ENCODE measurements at regions not wholly inside any gene's neighbourhood (a gene's known extent, or its start where the extent isn't known, plus 50 kb on each side); places are given as distances from the start of the nearest gene placed in this dataset.

DNA sequence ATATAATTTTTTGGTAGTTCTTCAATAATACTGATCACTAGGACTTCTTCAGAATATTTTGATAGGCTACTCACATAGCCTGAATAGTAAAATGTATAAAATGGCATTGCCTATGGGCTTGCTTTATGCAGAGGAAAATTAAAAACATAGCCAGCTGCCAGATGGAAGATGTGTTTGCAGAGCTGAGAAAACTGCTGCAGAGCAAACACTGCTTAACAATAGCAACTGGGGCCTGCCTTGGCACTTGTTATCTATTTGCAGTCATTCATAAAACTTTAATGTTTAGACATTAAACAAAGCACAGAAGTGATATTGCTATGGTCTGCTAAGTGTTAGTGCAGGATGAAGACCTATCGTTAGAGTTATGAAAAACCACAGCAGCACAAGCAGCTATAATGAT, 151.5 kb upstream of the SMC2 start:
- no TSS peak for BruUV-seq (replicated peaks)
- ATAC-seq (no peak), DNase-seq (ENCODE audit: low read depth, low spot score) (no peak)
- Histone ChIP-seq H3K36me3 (ENCODE audit: control insufficient read depth in 1 of 2, insufficient read depth in 2 of 2, low read length in 2 of 2) (no peaks in the 10 kb centered on the region), H3K4me2 (ENCODE audit: low read length) (no peak overlapping the region), H3K9ac (ENCODE audit: low read length) (no peak overlapping the region), H3K79me2 (ENCODE audit: insufficient read depth, low read length) (no peaks in the 10 kb centered on the region), H2AFZ (ENCODE audit: low read depth, low read length, poor library complexity, severe bottlenecking) (no peak overlapping the region), H3K9me2 (ENCODE audit: insufficient read depth) (no peaks in the 10 kb centered on the region), H3K4me1 (ENCODE audit: control insufficient read depth in 1 of 2, insufficient read depth in 2 of 2, low read length in 2 of 2) (no peaks in the 10 kb centered on the region), H3K27ac (ENCODE audit: low read depth, low read length) (no peak overlapping the region), H3K9me3 (ENCODE audit: control insufficient read depth in 1 of 2, insufficient read depth in 1 of 2, low read depth in 1 of 2, low read length in 2 of 2) (no peaks in the 10 kb centered on the region), H3K4me3 (replicated peaks in 1 of 2; ENCODE audit: low read depth in 1 of 2, low read length in 2 of 2) (no peak overlapping the region), H4K20me1 (ENCODE audit: insufficient read depth) (no peaks in the 10 kb centered on the region), H3K27me3 (ENCODE audit: insufficient read depth, low read length) (0 out of 2 replicates have a peak, but pooled peaks cover 3% of the 10 kb centered on the region)
- ChIA-PET RAD21 (ENCODE audit: low non-redundant PET in 1 of 2, low total read pairs in 2 of 2, uncharacterized antibody in 2 of 2, unreplicated experiment in 2 of 2) (no interaction called here), POLR2A (no interaction called here), CTCF (no interaction called here)
- intact Hi-C loops (cut with micrococcal nuclease), result no loop called here
- TF ChIP-seq TCF7L2 (IDR thresholded peaks at IDR 0.05; ENCODE audit: borderline replicate concordance, extremely low read depth, insufficient read depth, insufficient read length), result no peak
- no peak for TF ChIP-seq POLR2A (IDR thresholded peaks at IDR 0.05; ENCODE audit: borderline replicate concordance, extremely low read depth, insufficient read depth, insufficient read length)
- no peak for TF ChIP-seq SIN3A (IDR thresholded peaks at IDR 0.05; ENCODE audit: low read depth)
- TF ChIP-seq JUND (IDR thresholded peaks at IDR 0.05), result no peak
- TF ChIP-seq ZFX (IDR thresholded peaks at IDR 0.05), result no peak

DNA sequence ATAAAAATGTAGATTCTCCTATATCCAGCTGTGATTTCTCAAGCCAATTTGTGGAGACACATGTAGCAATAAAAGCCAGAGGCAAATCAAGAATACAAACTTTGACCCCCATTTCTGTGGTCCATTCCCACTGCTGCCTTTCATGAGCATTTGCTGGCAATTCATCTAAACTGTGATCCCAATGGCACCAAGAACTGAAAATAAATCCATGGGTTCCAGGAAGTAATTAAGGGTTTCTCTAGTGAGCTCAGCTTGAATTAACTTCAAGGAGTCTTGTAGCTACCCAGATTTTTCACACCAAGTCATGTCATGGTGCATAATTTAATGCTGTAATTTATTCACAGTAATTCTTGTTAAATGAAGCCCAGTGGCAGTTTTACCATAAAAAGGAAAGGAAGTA, 145.0 kb upstream of the SMC2 start:
- Histone ChIP-seq H4K20me1 (ENCODE audit: insufficient read depth) (no peaks in the 10 kb centered on the region), H3K9ac (ENCODE audit: low read length) (no peak overlapping the region), H3K9me3 (ENCODE audit: control insufficient read depth in 1 of 2, insufficient read depth in 1 of 2, low read depth in 1 of 2, low read length in 2 of 2) (no peaks in the 10 kb centered on the region), H3K4me3 (replicated peaks in 1 of 2; ENCODE audit: low read depth in 1 of 2, low read length in 2 of 2) (no peak overlapping the region), H3K4me2 (ENCODE audit: low read length) (no peak overlapping the region), H2AFZ (ENCODE audit: low read depth, low read length, poor library complexity, severe bottlenecking) (no peak overlapping the region), H3K9me2 (ENCODE audit: insufficient read depth) (no peaks in the 10 kb centered on the region), H3K27ac (ENCODE audit: low read depth, low read length) (no peak overlapping the region), H3K79me2 (ENCODE audit: insufficient read depth, low read length) (no peaks in the 10 kb centered on the region), H3K4me1 (ENCODE audit: control insufficient read depth in 1 of 2, insufficient read depth in 2 of 2, low read length in 2 of 2) (no peaks in the 10 kb centered on the region), H3K27me3 (ENCODE audit: insufficient read depth, low read length) (no peaks in the 10 kb centered on the region), H3K36me3 (ENCODE audit: control insufficient read depth in 1 of 2, insufficient read depth in 2 of 2, low read length in 2 of 2) (no peaks in the 10 kb centered on the region)
- intact Hi-C loops (cut with micrococcal nuclease), result no loop called here
- ChIA-PET RAD21 (ENCODE audit: low non-redundant PET in 1 of 2, low total read pairs in 2 of 2, uncharacterized antibody in 2 of 2, unreplicated experiment in 2 of 2) (no interaction called here), POLR2A (no interaction called here), CTCF (no interaction called here)
- TF ChIP-seq FOSL1 (IDR thresholded peaks at IDR 0.05; ENCODE audit: low read depth) (no peak), YY1 (IDR thresholded peaks at IDR 0.05; ENCODE audit: extremely low read depth, insufficient replicate concordance, low read depth, low read length) (no peak), EZH2phosphoT487 (IDR thresholded peaks at IDR 0.05; ENCODE audit: borderline replicate concordance) (no peak)
- ATAC-seq (no peak), DNase-seq (ENCODE audit: low read depth, low spot score) (no peak)
- BruUV-seq (replicated peaks), result no TSS peak
